GM10266 (cell line): ENCODE measurements at regions not wholly inside any gene's neighbourhood (a gene's known extent, or its start where the extent isn't known, plus 50 kb on each side); places are given as distances from the start of the nearest gene placed in this dataset.

Experiments
- DNase-seq: peaks from one replicate; pipeline ENCODE4 v3.0.0; 2012; ENCODE audit errors: extremely low spot score
- TF ChIP-seq, protein P1 (sequence below): IDR thresholded peaks from 2 replicates; pipeline ENCODE4 v1.5.1; 2012; ENCODE audit warnings: mild to moderate bottlenecking, low read depth; ENCODE audit not compliant: control insufficient read depth, insufficient read depth; ENCODE audit errors: missing control alignments

DNA sequence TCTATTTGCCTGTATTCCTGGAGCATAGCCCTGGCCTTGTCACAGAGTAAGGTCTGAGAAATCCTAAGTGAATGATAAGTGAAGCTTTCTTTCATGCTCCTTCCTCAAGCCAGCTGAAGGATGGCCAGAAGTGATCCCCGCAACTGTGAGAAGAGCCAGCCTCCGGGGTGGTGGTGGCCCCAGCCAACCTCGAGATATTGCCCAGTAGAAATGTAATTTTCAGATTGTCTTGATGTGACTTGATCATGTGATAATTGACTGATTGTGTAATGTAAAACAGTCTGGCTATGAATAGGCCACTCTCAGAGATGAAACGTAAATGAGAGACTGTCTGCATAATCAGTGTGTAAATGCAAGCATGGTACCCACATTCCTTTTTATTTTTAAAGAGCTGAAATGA, 242.4 kb upstream of the CAMK1G start:
- TF ChIP-seq, protein P1, sequence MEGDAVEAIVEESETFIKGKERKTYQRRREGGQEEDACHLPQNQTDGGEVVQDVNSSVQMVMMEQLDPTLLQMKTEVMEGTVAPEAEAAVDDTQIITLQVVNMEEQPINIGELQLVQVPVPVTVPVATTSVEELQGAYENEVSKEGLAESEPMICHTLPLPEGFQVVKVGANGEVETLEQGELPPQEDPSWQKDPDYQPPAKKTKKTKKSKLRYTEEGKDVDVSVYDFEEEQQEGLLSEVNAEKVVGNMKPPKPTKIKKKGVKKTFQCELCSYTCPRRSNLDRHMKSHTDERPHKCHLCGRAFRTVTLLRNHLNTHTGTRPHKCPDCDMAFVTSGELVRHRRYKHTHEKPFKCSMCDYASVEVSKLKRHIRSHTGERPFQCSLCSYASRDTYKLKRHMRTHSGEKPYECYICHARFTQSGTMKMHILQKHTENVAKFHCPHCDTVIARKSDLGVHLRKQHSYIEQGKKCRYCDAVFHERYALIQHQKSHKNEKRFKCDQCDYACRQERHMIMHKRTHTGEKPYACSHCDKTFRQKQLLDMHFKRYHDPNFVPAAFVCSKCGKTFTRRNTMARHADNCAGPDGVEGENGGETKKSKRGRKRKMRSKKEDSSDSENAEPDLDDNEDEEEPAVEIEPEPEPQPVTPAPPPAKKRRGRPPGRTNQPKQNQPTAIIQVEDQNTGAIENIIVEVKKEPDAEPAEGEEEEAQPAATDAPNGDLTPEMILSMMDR = no peak
- no peak for DNase-seq

DNA sequence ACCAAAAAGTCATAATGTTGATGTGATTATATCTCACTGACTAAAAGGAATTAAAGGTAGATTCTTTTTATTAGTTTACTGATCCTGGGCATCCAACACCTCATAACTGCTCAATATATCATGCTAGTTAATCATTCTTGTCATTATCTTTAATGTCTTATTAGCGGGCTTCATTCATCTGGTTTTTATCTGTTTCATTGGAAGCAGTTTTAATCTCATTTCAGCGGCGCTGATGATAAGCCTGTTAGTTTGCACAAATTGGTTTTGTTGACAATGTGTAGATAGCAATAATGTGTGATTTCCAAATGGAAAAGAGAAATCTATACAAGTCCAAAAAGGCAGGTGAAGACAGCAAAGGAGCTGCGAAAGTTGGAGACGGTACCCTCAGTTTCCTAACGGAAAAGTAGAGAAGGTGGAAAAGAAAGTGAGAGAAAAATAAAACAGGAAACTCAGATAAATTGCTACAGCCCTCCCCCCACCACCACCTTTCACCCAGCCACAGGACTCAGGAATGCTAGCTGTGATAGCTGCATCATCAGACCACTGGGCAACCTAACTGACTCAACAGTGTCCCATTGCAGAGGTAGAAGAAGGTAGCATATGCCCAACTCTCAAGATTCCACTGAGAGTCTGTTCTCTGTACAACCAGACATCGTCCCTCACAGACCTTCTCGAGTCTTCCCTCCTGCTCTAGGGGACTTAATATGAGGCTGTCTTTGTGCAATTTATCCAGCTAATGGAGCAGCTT, 241.7 kb upstream of the CAMK1G start:
- TF ChIP-seq, protein P1 = no peak
- DNase-seq = no peak

DNA sequence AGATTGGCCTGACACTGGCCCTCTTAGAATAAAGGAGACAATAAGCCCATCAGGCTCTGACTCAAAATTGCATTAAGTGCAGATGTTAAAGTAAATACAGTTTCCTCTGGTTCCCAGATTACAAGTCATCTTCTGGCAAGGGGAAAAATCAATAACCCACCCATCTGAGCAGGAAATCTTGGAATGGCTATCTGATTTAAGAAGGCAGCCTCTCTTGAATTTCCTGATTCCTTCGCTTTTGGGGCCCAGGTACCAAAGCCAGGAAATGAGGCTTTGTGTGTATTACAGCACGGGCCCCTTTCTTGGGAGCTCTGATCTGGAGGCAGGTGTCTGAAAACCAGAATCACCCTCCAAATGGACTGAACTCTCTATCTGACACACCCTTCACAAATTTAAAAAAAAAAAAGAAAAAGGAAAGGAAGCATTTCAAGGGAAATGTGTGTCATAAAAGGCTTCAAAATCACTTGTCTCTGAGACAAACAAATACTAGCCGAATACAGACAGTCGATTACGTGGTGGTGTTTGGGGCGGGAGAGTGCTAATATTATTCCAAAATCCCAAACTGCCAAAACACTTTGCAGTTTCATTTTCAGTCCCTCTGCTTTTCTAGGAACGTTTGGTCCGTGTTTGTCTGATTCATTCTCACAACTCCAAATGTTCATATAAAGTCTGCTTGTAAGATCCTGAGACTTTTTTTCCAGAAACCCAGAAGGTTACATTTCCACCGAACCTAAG, 240.9 kb upstream of the CAMK1G start:
- TF ChIP-seq, protein P1 = no peak
- no peak for DNase-seq

DNA sequence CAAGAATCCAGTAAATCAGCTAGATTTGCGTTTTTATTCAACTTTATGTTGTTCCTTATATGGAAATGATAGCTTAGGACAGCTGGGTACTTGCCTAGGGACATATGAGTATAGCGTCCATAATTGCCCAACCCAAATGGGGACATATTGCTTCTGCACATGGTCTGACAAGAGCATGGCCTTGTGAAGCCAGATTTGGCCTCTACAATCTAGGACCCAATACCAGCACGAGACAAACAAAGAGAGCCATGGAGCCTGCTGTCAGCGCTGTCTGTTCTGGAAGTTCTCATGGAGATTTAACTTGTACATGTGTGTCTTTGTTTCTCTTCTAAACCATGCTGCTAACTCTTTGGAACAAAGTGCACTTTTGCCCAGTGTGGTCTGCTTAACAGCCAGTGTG, 240.0 kb upstream of the CAMK1G start:
- TF ChIP-seq, protein P1 = no peak

DNA sequence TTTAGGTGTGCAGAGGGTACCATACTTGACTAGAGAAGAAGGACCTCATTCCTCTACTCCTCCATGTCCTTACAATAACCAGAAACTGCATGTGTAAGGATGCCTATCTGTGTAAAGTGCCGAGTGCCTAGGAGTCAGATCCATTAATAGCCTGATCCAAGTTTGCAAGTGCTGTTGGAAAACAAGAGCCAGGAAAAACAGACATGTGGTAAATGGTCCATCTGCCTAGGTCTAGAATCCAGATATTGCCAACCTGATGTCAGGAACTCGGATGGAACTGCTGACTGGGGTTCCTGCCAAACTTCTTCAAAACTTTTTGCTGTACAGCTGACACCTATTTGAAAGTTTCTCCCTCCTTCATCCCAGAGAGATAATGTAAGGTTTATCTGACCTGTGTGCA, 239.4 kb upstream of the CAMK1G start:
- TF ChIP-seq, protein P1 = no peak
- DNase-seq = no peak

More for the DNA sequence above, 240.0 kb upstream of the CAMK1G start:
- DNase-seq = no peak

DNA sequence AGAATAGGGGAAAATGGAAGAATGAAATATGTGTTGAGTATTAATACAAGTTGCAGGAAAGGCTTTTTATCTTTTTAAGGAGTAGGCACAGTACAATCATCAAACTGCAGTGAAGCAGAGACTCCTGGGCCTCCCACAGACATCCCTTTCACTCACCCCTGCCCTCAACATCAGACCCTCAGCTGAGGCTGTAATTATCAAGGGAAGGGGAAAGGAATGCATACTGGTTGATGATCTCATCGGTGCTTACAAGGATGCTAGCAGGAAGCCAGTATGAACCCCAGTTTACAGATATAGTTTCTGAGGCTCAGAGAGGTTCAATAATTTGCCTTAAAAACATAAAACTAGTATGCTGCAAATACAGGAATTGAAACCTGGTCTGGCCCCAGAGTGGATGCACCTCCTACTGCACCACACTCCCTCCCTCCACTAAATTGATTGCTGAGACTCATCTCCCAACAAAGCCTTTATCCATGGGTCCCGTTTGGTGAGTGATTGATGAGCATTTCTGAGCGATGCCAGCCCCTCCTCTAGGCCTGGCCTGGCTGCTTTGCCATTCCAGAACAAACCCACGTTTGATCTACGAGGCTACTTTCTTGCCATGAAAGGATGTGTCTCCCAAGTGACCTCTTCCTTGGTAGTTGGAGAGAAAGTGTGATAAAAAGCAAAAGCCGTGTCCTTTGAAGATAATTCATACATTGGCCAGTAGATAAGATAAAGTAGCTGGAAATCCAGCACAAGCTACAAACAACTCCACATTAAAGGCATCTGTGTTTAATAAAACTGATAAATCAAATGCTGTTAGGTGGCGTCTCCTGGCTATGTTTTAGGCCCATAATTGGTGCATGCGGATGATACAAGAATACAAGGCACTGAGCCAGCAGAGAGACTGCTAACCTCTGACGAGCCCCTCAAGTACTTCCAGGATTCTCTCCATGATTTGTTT, 233.9 kb upstream of the CAMK1G start:
- TF ChIP-seq, protein P1 = no peak
- no peak for DNase-seq
